HEK293 (cell line): ENCODE measurements at regions not wholly inside any gene's neighbourhood (a gene's known extent, or its start where the extent isn't known, plus 50 kb on each side); places are given as distances from the start of the nearest gene placed in this dataset.

Experiments used
- GLI4 ChIP-seq: fragments of 450-650 bp; formaldehyde crosslinking; IDR thresholded peaks from 2 replicates; pipeline ENCODE4 v1.5.1; 2016; ENCODE audit warnings: missing biosample characterization, missing genetic modification characterization
- ZBTB1 ChIP-seq: fragments of 450-650 bp; formaldehyde crosslinking; IDR thresholded peaks from 2 replicates; pipeline ENCODE4 v1.5.1; 2016; ENCODE audit warnings: missing biosample characterization, missing genetic modification characterization
- ZBTB7A ChIP-seq: fragments of 450-650 bp; formaldehyde crosslinking; IDR thresholded peaks from 2 replicates; pipeline ENCODE4 v1.5.1; 2016; ENCODE audit warnings: low read depth, missing biosample characterization, missing genetic modification characterization
- ZNF274 ChIP-seq, 2 experiments: fragments of 200-500 bp in 1 of 2; fragments of 450-650 bp in 1 of 2; sonication (Bioruptor generic) in 1 of 2; formaldehyde crosslinking in 1 of 2; IDR thresholded peaks; 2 replicates each; pipeline versions ENCODE4 v1.5.1 to v1.6.1; 2014 to 2016; ENCODE audit warnings: borderline replicate concordance in 1 of 2, inconsistent platforms in 1 of 2, low read length in 1 of 2, missing biosample characterization in 1 of 2, missing genetic modification characterization in 1 of 2
- ZNF561 ChIP-seq: fragments of 450-650 bp; IDR thresholded peaks from 2 replicates; pipeline ENCODE4 v1.5.1; 2018; ENCODE audit warnings: missing biosample characterization, missing genetic modification characterization, borderline replicate concordance
- ZNF747 ChIP-seq: fragments of 450-650 bp; formaldehyde crosslinking; IDR thresholded peaks from 2 replicates; pipeline ENCODE4 v1.5.1; 2016; ENCODE audit warnings: missing biosample characterization, missing genetic modification characterization
- ZSCAN16 ChIP-seq: fragments of 450-650 bp; formaldehyde crosslinking; IDR thresholded peaks from 2 replicates; pipeline ENCODE4 v1.5.1; 2016; ENCODE audit warnings: missing biosample characterization, missing genetic modification characterization
- TF ChIP-seq, protein P1 (sequence below): fragments of 450-650 bp; formaldehyde crosslinking; IDR thresholded peaks from 2 replicates; pipeline ENCODE4 v1.5.1; 2016; ENCODE audit warnings: missing biosample characterization, missing genetic modification characterization
- TF ChIP-seq, protein P2 (sequence below): sonication (generic); formaldehyde crosslinking; IDR thresholded peaks from 2 replicates; pipeline ENCODE4 v1.8.1; 2022; ENCODE audit warnings: mild to moderate bottlenecking, moderate library complexity, missing genetic modification reagents
- TF ChIP-seq, protein P3 (sequence below): fragments of 450-650 bp; formaldehyde crosslinking; IDR thresholded peaks from 2 replicates; pipeline ENCODE4 v1.5.1; 2016; ENCODE audit warnings: missing biosample characterization, missing genetic modification characterization
- TF ChIP-seq, protein P4 (sequence below): fragments of 450-650 bp; formaldehyde crosslinking; IDR thresholded peaks from 2 replicates; pipeline ENCODE4 v1.5.1; 2016; ENCODE audit warnings: missing biosample characterization, missing genetic modification characterization
- TF ChIP-seq, protein P5 (sequence below): fragments of 450-650 bp; formaldehyde crosslinking; IDR thresholded peaks from 2 replicates; pipeline ENCODE4 v1.5.0; 2017; ENCODE audit warnings: missing biosample characterization, missing genetic modification characterization, borderline replicate concordance
- TF ChIP-seq, protein P6 (sequence below): fragments of 450-650 bp; formaldehyde crosslinking; IDR thresholded peaks from 2 replicates; pipeline ENCODE4 v1.5.1; 2016; ENCODE audit warnings: missing biosample characterization, missing genetic modification characterization

DNA sequence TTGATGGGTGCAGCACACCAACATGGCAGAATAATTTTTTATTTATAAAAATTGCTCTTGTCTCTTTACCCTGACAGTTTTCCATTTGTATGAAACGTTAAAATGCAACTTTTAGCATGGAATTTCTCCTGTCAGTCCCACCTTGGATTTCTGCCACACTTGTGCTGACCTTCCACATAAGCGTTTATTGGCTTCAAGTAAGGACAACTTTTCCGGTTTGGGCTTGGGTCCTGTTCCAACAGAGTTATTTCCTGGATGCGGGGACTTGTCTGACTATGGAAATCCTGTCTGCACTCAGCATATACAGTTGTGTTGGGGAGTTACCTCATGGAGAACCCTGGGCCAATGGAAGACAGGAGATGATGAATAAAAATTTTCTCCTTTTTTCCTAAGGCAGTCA is 294.7 kb downstream of the NAF1 start:
- TF ChIP-seq, protein P1, sequence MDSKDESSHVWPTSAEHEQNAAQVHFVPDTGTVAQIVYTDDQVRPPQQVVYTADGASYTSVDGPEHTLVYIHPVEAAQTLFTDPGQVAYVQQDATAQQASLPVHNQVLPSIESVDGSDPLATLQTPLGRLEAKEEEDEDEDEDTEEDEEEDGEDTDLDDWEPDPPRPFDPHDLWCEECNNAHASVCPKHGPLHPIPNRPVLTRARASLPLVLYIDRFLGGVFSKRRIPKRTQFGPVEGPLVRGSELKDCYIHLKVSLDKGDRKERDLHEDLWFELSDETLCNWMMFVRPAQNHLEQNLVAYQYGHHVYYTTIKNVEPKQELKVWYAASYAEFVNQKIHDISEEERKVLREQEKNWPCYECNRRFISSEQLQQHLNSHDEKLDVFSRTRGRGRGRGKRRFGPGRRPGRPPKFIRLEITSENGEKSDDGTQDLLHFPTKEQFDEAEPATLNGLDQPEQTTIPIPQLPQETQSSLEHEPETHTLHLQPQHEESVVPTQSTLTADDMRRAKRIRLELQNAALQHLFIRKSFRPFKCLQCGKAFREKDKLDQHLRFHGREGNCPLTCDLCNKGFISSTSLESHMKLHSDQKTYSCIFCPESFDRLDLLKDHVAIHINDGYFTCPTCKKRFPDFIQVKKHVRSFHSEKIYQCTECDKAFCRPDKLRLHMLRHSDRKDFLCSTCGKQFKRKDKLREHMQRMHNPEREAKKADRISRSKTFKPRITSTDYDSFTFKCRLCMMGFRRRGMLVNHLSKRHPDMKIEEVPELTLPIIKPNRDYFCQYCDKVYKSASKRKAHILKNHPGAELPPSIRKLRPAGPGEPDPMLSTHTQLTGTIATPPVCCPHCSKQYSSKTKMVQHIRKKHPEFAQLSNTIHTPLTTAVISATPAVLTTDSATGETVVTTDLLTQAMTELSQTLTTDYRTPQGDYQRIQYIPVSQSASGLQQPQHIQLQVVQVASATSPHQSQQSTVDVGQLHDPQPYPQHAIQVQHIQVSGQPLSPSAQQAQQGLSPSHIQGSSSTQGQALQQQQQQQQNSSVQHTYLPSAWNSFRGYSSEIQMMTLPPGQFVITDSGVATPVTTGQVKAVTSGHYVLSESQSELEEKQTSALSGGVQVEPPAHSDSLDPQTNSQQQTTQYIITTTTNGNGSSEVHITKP (tag by site-specific recombination), result no peak
- TF ChIP-seq, protein P2, sequence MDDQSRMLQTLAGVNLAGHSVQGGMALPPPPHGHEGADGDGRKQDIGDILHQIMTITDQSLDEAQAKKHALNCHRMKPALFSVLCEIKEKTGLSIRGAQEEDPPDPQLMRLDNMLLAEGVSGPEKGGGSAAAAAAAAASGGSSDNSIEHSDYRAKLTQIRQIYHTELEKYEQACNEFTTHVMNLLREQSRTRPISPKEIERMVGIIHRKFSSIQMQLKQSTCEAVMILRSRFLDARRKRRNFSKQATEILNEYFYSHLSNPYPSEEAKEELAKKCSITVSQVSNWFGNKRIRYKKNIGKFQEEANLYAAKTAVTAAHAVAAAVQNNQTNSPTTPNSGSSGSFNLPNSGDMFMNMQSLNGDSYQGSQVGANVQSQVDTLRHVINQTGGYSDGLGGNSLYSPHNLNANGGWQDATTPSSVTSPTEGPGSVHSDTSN (CRISPR knock-in tag), result no peak
- TF ChIP-seq, protein P3, sequence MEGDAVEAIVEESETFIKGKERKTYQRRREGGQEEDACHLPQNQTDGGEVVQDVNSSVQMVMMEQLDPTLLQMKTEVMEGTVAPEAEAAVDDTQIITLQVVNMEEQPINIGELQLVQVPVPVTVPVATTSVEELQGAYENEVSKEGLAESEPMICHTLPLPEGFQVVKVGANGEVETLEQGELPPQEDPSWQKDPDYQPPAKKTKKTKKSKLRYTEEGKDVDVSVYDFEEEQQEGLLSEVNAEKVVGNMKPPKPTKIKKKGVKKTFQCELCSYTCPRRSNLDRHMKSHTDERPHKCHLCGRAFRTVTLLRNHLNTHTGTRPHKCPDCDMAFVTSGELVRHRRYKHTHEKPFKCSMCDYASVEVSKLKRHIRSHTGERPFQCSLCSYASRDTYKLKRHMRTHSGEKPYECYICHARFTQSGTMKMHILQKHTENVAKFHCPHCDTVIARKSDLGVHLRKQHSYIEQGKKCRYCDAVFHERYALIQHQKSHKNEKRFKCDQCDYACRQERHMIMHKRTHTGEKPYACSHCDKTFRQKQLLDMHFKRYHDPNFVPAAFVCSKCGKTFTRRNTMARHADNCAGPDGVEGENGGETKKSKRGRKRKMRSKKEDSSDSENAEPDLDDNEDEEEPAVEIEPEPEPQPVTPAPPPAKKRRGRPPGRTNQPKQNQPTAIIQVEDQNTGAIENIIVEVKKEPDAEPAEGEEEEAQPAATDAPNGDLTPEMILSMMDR (tag by site-specific recombination), result no peak
- TF ChIP-seq, protein P4, sequence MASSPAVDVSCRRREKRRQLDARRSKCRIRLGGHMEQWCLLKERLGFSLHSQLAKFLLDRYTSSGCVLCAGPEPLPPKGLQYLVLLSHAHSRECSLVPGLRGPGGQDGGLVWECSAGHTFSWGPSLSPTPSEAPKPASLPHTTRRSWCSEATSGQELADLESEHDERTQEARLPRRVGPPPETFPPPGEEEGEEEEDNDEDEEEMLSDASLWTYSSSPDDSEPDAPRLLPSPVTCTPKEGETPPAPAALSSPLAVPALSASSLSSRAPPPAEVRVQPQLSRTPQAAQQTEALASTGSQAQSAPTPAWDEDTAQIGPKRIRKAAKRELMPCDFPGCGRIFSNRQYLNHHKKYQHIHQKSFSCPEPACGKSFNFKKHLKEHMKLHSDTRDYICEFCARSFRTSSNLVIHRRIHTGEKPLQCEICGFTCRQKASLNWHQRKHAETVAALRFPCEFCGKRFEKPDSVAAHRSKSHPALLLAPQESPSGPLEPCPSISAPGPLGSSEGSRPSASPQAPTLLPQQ (tag by site-specific recombination), result no peak
- TF ChIP-seq GLI4 (no peak), ZNF274 (IDR thresholded peaks at IDR 0.05; ENCODE audit: low read length) (no peak), ZNF274 (tag by site-specific recombination; IDR thresholded peaks at IDR 0.05; ENCODE audit: borderline replicate concordance) (no peak), ZBTB7A (tag by site-specific recombination) (no peak), ZNF561 (tag by site-specific recombination) (no peak), ZBTB1 (tag by site-specific recombination) (no peak), ZNF747 (tag by site-specific recombination) (no peak), ZSCAN16 (no peak)
- TF ChIP-seq, protein P5, sequence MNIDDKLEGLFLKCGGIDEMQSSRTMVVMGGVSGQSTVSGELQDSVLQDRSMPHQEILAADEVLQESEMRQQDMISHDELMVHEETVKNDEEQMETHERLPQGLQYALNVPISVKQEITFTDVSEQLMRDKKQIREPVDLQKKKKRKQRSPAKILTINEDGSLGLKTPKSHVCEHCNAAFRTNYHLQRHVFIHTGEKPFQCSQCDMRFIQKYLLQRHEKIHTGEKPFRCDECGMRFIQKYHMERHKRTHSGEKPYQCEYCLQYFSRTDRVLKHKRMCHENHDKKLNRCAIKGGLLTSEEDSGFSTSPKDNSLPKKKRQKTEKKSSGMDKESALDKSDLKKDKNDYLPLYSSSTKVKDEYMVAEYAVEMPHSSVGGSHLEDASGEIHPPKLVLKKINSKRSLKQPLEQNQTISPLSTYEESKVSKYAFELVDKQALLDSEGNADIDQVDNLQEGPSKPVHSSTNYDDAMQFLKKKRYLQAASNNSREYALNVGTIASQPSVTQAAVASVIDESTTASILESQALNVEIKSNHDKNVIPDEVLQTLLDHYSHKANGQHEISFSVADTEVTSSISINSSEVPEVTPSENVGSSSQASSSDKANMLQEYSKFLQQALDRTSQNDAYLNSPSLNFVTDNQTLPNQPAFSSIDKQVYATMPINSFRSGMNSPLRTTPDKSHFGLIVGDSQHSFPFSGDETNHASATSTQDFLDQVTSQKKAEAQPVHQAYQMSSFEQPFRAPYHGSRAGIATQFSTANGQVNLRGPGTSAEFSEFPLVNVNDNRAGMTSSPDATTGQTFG, result no peak
- TF ChIP-seq, protein P6, sequence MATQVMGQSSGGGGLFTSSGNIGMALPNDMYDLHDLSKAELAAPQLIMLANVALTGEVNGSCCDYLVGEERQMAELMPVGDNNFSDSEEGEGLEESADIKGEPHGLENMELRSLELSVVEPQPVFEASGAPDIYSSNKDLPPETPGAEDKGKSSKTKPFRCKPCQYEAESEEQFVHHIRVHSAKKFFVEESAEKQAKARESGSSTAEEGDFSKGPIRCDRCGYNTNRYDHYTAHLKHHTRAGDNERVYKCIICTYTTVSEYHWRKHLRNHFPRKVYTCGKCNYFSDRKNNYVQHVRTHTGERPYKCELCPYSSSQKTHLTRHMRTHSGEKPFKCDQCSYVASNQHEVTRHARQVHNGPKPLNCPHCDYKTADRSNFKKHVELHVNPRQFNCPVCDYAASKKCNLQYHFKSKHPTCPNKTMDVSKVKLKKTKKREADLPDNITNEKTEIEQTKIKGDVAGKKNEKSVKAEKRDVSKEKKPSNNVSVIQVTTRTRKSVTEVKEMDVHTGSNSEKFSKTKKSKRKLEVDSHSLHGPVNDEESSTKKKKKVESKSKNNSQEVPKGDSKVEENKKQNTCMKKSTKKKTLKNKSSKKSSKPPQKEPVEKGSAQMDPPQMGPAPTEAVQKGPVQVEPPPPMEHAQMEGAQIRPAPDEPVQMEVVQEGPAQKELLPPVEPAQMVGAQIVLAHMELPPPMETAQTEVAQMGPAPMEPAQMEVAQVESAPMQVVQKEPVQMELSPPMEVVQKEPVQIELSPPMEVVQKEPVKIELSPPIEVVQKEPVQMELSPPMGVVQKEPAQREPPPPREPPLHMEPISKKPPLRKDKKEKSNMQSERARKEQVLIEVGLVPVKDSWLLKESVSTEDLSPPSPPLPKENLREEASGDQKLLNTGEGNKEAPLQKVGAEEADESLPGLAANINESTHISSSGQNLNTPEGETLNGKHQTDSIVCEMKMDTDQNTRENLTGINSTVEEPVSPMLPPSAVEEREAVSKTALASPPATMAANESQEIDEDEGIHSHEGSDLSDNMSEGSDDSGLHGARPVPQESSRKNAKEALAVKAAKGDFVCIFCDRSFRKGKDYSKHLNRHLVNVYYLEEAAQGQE (tag by site-specific recombination), result no peak
